K562 (cell line): ENCODE measurements at regions not wholly inside any gene's neighbourhood (a gene's known extent, or its start where the extent isn't known, plus 50 kb on each side); places are given as distances from the start of the nearest gene placed in this dataset.

ENCODE experiments used
- ATAC-seq: fragments of 200-7000 bp; cut with Tn5 transposase; 3 replicates; pipeline ENCODE4 v1.9.1; 2020; ENCODE audit warnings: moderate library complexity
- BruUV-seq: library from RNA; stranded (reverse); fragments of 400-500 nt; replicated peaks from 2 replicates; lab custom pipeline; 2021; lab: Mats Ljungman, UMichigan
- CTCF ChIA-PET: fragments of 300-600 bp; formaldehyde crosslinking; extraction: SDS; loops from one replicate; lab custom pipeline; 2021; ENCODE audit warnings: low intra/inter-chr PET ratio; lab: Yijun Ruan, JAX
- POLR2A ChIA-PET: fragments of 300-600, 350-650 bp; sonication (Branson Sonifier 250); formaldehyde crosslinking; extraction: SDS; loops from one replicate; lab custom pipeline; 2021; ENCODE audit warnings: antibody characterized with exemption, inconsistent platforms; lab: Yijun Ruan, JAX
- DNase-seq, 4 experiments: peaks; one replicate each; pipeline versions ENCODE4 v3.0.0 to v3.0.0-alpha.2; 2011 to 2018; ENCODE audit warnings: low spot score in 3 of 4, mixed read lengths in 3 of 4; ENCODE audit errors: extremely low read depth in 1 of 4
- FAIRE-seq: peaks from 2 replicates; lab custom pipeline; 2011; peaks lifted over from hg19 to GRCh38; lab: Jason Lieb, UNC
- H2AFZ ChIP-seq: 2 replicates; pipeline ENCODE4 v1.6.0; 2011; ENCODE audit warnings: low read depth, low read length, control low read depth, inconsistent platforms
- H3K27ac ChIP-seq: fragments of 200-600 bp; 3 replicates; pipeline ENCODE4 v1.8.0; 2011; ENCODE audit warnings: low read depth, mild to moderate bottlenecking, control low read depth, inconsistent platforms, low read length, moderate library complexity, mixed read lengths; ENCODE audit errors: extremely low read depth
- H3K27me3 ChIP-seq, 2 experiments: fragments of 300-600 bp in 1 of 2; 2 replicates in 1 of 2; 3 replicates in 1 of 2; pipeline versions ENCODE4 v1.6.0 to v1.8.0; 2011; ENCODE audit warnings: inconsistent platforms in 2 of 2, low read length in 2 of 2, mild to moderate bottlenecking in 1 of 2, mixed read lengths in 1 of 2, moderate library complexity in 1 of 2; ENCODE audit not compliant: control insufficient read depth in 2 of 2, insufficient read depth in 2 of 2
- H3K36me3 ChIP-seq: fragments of 300-600 bp; 3 replicates; pipeline ENCODE4 v1.8.0; 2011; ENCODE audit warnings: mild to moderate bottlenecking, low read length, inconsistent platforms; ENCODE audit not compliant: control insufficient read depth, insufficient read depth
- H3K4me1 ChIP-seq, 2 experiments: fragments of 200-600 bp in 1 of 2; replicated peaks in 1 of 2; 2 replicates in 1 of 2; 3 replicates in 1 of 2; pipeline versions ENCODE4 v1.5.1 to v1.8.0; 2011; ENCODE audit warnings: inconsistent platforms in 2 of 2, low read length in 2 of 2, mild to moderate bottlenecking in 1 of 2, mixed read lengths in 1 of 2, moderate library complexity in 1 of 2; ENCODE audit not compliant: control insufficient read depth in 2 of 2, insufficient read depth in 2 of 2
- H3K4me2 ChIP-seq: 2 replicates; pipeline ENCODE4 v1.6.1; 2011; ENCODE audit warnings: low read length, control low read depth, inconsistent platforms, mixed read lengths; ENCODE audit not compliant: insufficient read depth
- H3K4me3 ChIP-seq: fragments of 200-600 bp; sonication (generic), shearing (Covaris generic); 2 replicates; pipeline ENCODE4 v1.5.1; 2016; ENCODE audit warnings: control low read depth, inconsistent platforms
- H3K79me2 ChIP-seq: fragments of 200-600 bp; 3 replicates; pipeline ENCODE4 v1.8.0; 2011; ENCODE audit warnings: low read length, inconsistent platforms; ENCODE audit not compliant: control insufficient read depth, insufficient read depth
- H3K9ac ChIP-seq, 2 experiments: 2 replicates each; pipeline versions ENCODE4 v1.6.0 to v1.6.1; 2011; ENCODE audit warnings: low read depth in 2 of 2, low read length in 2 of 2, control low read depth in 1 of 2, inconsistent platforms in 1 of 2, mild to moderate bottlenecking in 1 of 2, mixed read lengths in 1 of 2; ENCODE audit not compliant: insufficient read depth in 1 of 2
- H3K9me1 ChIP-seq: one replicate; pipeline ENCODE4 v1.6.0; 2011; ENCODE audit warnings: inconsistent platforms, mild to moderate bottlenecking, low read length, moderate library complexity; ENCODE audit not compliant: control insufficient read depth, insufficient read depth
- H3K9me3 ChIP-seq: replicated peaks from 2 replicates; pipeline ENCODE4 v1.5.1; 2011; ENCODE audit warnings: low read depth, low read length, inconsistent platforms; ENCODE audit not compliant: control insufficient read depth, insufficient read depth
- H4K20me1 ChIP-seq: replicated peaks from 2 replicates; pipeline ENCODE4 v1.6.1; 2011; ENCODE audit warnings: low read length, inconsistent platforms, mixed read lengths; ENCODE audit not compliant: control insufficient read depth, insufficient read depth
- MLX ChIP-seq, 2 experiments: fragments of 450-650 bp in 1 of 2; sonication (generic) in 1 of 2; formaldehyde crosslinking; conservative IDR thresholded peaks; 2 replicates each; pipeline versions ENCODE4 v1.4.0 to v1.8.1; 2020 to 2022; ENCODE audit warnings: mild to moderate bottlenecking in 1 of 2, missing genetic modification reagents in 1 of 2
- NR3C1 ChIP-seq: sonication (generic); formaldehyde crosslinking; IDR thresholded peaks from 2 replicates; pipeline ENCODE4 v1.8.1; 2022; ENCODE audit warnings: missing genetic modification reagents
- RBBP5 ChIP-seq: fragments of 200-600 bp; sonication (generic); IDR thresholded peaks from 2 replicates; pipeline ENCODE4 v1.6.1; 2012; ENCODE audit warnings: borderline replicate concordance, mild to moderate bottlenecking, low read length, control low read depth, inconsistent platforms; ENCODE audit not compliant: insufficient read depth, poor library complexity, severe bottlenecking
- TCF7 ChIP-seq: sonication (generic); IDR thresholded peaks from 2 replicates; pipeline ENCODE4 v1.6.1; 2016; ENCODE audit warnings: antibody characterized with exemption, borderline replicate concordance
- U2AF2 ChIP-seq: fragments of 200-400 bp; formaldehyde crosslinking; optimal IDR thresholded peaks from 2 replicates; pipeline ENCODE3; 2017; ENCODE audit warnings: low read depth, mild to moderate bottlenecking, low read length
- ZNF146 ChIP-seq: IDR thresholded peaks from one replicate; pipeline ENCODE4 v1.6.1; 2018; ENCODE audit warnings: missing compliant biosample characterization; ENCODE audit not compliant: unreplicated experiment
- ZNF766 ChIP-seq: fragments of 200-800 bp; sonication (Bioruptor generic); conservative IDR thresholded peaks from 2 replicates; pipeline ENCODE4 v1.6.1; 2016; ENCODE audit warnings: missing genetic modification characterization, missing compliant biosample characterization
- WGBS: fragments of 100-300 bp; shearing (Covaris generic); methylation state at CpG from one replicate; pipeline ENCODE4 v1.1.6; 2016; ENCODE audit warnings: low coverage, mixed read lengths; ENCODE audit not compliant: insufficient coverage; ENCODE audit errors: missing lambda C conversion rate; 5-methylcytosine and 5-hydroxymethylcytosine counted together
- in situ Hi-C: fragments of 300-500 bp; cut with MboI; formaldehyde crosslinking; loops from 4 replicates; pipeline ENCODE4 v1.15.0; 2018; ENCODE audit warnings: inconsistent platforms, mixed read lengths
- intact Hi-C: fragments of 100-400 bp; cut with micrococcal nuclease; formaldehyde crosslinking; loops from 2 replicates; pipeline ENCODE4 v1.14.2; 2022

DNA sequence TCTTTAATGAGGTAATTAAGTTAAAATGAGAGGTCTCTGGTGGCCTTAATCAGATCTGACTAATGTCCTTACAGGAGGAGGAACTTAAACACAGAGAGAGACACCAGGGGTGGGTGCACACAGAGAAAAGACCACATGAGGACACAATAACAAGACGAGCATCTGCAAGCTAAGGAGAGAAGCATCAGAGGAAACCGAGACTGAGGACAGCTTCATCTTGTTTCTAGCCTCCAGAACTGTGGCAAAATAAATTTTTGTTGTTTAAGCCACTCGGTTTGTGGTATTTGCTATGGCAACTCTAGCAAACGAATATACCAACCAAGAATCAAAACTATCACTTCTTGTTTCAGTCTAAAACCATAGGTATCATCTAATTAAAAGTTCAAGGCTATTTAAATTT, 400.1 kb downstream of the PID1 start:
- no peak for DNase-seq
- WGBS, result 0% methylated on average over 4 of the region's 4 CpGs
- H3K27ac ChIP-seq, result no peak overlapping the region
- POLR2A ChIA-PET, result no interaction called here
- CTCF ChIA-PET, result no interaction called here
- TF ChIP-seq ZNF146 (CRISPR knock-in tag) (no peak), ZNF766 (CRISPR knock-in tag) (no peak), RBBP5 (no peak), U2AF2 (no peak), MLX (CRISPR knock-in tag; conservative IDR thresholded peaks at IDR 0.05) (no peak), TCF7 (no peak), NR3C1 (CRISPR knock-in tag) (no peak)
- TF ChIP-seq, all 486 proteins: peak for 0
- H3K9me3 ChIP-seq, result no peaks in the 10 kb centered on the region
- BruUV-seq, result no TSS peak
- ATAC-seq (no peak), FAIRE-seq (no peak)
- no peak overlapping the region for H3K4me2 ChIP-seq
- intact Hi-C loops (no loop called here), in situ Hi-C loops (no loop called here)
- no peaks in the 10 kb centered on the region for H3K4me1 ChIP-seq
- no peaks in the 10 kb centered on the region for H3K36me3 ChIP-seq
- H3K27me3 ChIP-seq, result no peaks in the 10 kb centered on the region
- H3K79me2 ChIP-seq, result no peaks in the 10 kb centered on the region
- H2AFZ ChIP-seq, result no peak overlapping the region
- H3K9ac ChIP-seq, result no peak overlapping the region
- no peak overlapping the region for H3K4me3 ChIP-seq
- H4K20me1 ChIP-seq, result no peaks in the 10 kb centered on the region
- H3K9me1 ChIP-seq, result no peaks in the 10 kb centered on the region
